ENCODE measurements at regions not wholly inside any gene's neighbourhood (a gene's known extent, or its start where the extent isn't known, plus 50 kb on each side); places are given as distances from the start of the nearest gene placed in this dataset.

GRCh38 chr13:40403509-40404241 is 262.8 kb downstream of the FOXO1 start:
- TF ChIP-seq YY1 (IDR thresholded peaks at IDR 0.05; ENCODE audit: insufficient read depth, insufficient read length) = no peak
- TF ChIP-seq ZNF274 (IDR thresholded peaks at IDR 0.05; ENCODE audit: low read depth, low read length) = no peak
